Putamen (tissue), 1 donor: ENCODE measurements at regions not wholly inside any gene's neighbourhood (a gene's known extent, or its start where the extent isn't known, plus 50 kb on each side); places are given as distances from the start of the nearest gene placed in this dataset.
"Not testable (repeated sequence)": the region's sequence is repeated elsewhere in the genome, so short reads cannot be mapped to it uniquely, and the experiment has no call there.

ENCODE experiments used
- DNase-seq: peaks from one replicate; pipeline ENCODE4 v3.0.0-alpha.2; 2016; ENCODE audit warnings: low spot score

- DNase-seq = no peak
Observed at GRCh38 chr10:21057436-21057835, 160.3 kb upstream of the NEBL start.

DNA sequence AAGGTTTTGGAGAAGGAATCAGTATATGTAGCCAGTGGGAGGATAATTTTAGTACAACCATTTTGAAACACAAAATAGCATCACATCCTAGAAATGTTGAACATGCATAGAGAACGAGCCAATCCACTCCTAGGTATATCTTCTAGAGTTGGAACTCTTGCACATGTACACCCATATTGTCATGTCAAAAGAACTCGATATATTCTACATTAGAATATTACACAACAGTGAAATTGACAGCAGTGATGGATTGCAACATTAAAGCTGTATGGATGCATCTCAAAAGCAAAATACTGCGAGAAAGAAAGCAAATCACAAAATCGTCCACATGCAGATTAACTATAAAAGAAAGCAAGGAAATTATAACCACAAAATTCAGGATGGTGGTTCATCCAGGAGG, 159.3 kb upstream of the NEBL start:
- DNase-seq = no peak

GRCh38 chr10:21055339-21056135, 158.4 kb upstream of the NEBL start:
- DNase-seq = no peak

DNA sequence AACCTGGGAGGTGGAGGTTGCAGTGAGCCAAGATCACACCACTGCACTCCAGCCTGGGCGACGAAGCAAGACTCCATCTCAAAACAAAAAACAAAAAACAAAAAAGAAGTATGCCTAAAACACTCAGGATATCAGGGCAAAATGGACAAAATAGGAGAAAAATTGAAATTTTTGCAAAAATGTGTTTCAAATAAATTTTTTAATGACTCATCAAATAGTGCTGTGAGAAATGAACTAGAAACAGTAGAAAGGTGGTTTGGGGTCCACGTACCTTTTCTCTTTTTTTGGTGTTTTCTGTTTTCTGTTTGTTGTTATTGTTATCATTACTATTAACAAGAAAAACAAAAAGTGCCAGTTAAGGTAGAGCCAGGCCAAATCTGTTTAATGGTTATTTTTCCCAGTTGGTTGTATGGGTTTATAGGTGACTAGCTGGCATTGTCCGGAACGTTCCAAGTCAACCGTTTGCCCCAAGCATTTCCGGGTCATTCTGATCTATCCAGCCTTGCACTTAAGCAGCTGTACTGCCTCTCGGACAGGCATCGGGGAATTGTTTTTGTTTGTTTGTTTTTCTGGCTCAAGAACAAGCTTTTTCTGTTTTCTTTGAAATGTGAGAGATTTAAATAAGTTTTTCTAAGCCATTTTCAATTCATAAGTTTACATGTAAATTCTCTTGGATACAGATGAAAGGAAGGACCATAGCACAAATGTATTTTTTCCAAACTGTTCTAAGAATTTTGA, 157.0 kb upstream of the NEBL start:
- no peak for DNase-seq

- DNase-seq = no peak
Observed at GRCh38 chr10:21052709-21053104, 155.6 kb upstream of the NEBL start.

GRCh38 chr10:21052072-21052708, 155.1 kb upstream of the NEBL start:
- DNase-seq = no peak

DNA sequence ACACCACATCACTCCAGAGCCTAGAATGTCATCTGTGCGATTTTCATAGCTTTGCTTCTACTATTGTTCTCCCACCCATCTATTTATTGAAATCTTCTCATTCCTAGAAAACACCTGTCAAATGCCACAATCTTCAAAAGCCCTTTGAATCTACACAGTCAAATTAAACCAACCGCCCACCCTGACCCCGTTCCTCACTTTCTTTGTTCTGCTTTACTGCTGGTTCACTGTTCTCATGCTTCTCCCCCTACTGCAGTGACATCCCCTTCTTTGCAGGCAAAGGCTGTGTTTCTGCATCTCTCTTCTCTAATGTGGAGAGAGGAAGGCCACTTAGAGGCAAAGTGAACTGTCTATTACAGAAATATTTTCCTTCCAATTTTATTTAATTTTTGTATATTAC, 152.4 kb upstream of the NEBL start:
- DNase-seq = no peak

DNA sequence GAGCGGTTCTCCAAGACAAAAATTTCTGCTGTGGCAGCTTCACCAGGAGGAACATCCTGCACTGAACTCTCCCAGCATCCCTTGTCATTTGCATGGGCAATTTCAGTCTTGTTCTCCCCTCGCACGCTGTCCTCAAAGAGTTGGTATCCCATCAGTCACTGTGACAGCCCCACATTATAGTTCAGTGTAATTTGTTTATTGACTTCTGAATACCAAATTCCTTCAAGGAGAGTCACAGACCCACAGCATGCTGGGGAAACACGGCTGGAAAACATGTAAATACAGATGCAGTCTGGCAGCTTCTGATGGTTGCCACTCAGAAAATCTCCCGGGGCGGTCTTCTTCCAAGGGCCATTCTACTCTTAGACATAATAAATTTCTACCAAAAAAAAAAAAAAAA, 151.0 kb upstream of the NEBL start:
- no peak for DNase-seq

DNA sequence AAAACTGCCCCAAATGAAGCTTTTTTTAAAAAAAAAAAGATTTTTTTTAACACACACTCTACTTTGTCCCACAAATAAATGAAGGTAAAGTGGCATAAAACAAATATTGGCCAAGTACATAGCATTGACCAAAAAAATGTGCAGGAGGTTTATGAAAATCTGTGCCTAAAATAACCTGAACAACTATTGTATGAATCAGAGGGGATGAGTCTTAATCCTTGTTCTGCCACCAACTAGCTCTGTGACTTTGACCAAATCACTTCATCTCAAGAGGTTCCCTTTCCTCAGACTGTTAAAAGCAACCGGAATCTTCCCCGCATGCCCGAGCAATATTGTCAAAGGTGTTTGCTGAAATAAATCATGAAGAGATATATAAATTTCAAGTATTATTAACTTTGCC, 150.4 kb upstream of the NEBL start:
- no peak for DNase-seq

DNA sequence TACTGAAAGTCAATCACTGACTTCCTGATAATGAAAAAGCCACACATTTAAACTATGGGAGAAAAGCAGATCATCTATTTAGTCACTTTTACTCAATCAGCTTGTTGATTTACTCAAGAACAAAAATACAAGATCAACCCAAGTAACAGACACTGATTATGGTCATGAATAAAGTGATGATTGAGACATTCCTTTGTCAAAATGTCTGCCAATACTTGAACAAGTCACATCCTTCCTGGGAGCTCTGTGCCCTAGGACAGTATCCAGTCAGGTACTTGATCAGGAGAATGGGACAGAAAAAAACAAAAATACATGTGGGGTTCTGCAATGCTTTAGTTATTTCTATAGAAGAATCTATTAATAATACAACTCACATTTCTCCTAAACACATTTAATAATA, 150.0 kb upstream of the NEBL start:
- no peak for DNase-seq

DNA sequence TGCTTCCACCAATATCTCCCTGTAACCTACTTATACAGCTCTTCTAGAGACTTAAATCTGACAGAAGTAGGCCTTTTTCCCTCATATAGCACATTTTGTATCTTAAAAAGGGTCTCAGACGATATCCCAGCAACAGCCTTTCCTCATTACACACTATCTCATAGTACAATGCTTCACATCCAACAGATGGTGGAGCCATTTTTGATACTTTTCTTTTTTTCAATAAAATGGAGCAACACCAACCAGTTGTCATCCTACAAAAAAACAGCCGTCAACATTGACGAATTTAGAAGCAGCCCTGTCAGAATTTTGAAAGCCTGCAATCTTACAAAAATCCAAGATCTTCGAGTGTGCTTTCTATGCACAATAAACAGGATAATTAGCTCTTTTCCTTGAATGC, 145.9 kb upstream of the NEBL start:
- DNase-seq = peak; percentile 21

DNA sequence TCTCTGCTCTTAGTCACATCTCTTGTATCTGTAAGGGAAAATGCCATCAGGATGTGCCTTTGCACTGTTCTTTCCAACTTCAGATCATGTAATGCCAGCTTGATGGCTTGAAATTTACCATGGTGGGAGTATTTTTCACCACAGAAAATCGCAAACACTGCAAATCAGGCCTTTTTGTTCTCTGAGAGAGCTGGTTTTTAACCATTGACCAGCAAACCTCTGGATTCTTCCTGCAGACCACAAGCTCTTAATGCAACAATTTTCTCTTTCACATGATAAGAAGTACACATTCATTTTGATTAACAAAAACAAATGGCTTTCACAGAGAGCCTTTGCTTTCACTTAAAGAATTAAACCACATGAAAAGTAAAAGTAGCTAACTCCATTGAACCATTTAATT, 145.4 kb upstream of the NEBL start:
- no peak for DNase-seq

GRCh38 chr10:21041763-21042458, 144.8 kb upstream of the NEBL start:
- DNase-seq = no peak

DNA sequence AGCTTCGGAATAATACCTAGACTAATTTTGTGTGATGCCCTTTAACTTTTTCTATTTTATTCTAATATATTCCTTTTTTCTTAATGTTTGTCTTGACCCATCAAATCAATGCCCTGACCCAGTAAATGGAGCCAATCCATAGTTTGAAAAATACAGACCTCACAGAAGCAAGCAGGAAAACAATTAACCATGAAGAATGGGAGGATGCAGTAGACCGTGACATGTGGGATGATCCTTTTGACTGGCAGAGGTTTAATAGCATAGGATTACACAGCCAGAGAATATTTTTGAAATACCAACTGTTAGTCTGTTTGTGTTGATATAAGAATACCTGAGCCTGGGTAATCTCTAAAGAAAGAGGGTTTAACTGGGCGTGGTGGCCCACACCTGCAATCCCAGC, 142.6 kb upstream of the NEBL start:
- DNase-seq = no peak

- no peak for DNase-seq
Observed at GRCh38 chr10:21036757-21037156, 139.6 kb upstream of the NEBL start.

DNA sequence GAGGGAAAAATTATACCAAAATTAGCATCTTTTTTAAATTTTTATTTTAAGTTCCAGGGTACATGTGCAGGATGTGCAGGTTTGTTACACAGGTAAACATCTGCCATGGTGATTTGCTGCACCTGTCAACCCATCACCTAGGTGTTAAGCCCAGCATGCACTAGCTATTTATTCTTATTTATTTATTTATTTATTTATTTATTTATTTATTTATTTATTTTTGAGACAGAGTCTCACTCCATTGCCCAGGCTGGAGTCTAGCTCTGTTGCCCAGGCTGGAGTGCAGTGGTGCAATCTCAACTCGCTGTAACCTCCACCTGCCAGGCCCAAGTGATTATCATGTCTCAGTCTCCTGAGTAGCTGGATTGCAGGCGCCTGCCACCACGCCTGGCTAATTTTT, 137.7 kb upstream of the NEBL start:
- DNase-seq = not testable (repeated sequence)

- DNase-seq = no peak
Observed at GRCh38 chr10:21034241-21034640, 137.1 kb upstream of the NEBL start.

- no peak for DNase-seq
Observed at GRCh38 chr10:21032587-21033319, 135.6 kb upstream of the NEBL start.

DNA sequence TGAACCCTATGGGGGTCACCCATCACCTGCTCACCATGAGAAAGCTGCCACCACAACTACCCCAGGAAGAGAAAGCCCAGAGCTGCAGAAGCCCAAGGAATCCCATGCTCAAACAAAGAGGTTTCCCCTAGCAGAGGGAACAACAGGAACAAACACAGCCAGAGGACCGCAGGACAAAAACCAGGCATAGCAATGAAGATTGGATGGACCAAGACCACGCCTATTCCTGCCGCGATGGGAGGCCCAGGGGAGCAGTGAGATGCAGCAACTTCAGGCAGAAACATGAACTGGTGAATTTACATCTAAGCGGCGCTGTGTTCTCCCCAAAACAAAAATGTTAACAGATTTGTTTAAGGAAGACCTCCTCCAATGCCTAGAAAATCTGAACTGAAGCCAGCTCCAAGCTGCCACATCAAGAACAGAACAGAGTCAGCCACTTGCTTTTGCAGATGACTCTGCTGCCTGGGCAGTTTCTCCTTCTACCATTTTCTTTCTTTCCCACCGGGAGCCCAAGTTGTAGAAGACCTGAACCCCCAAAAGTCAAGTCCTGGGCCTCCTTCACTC, 134.2 kb upstream of the NEBL start:
- no peak for DNase-seq

DNA sequence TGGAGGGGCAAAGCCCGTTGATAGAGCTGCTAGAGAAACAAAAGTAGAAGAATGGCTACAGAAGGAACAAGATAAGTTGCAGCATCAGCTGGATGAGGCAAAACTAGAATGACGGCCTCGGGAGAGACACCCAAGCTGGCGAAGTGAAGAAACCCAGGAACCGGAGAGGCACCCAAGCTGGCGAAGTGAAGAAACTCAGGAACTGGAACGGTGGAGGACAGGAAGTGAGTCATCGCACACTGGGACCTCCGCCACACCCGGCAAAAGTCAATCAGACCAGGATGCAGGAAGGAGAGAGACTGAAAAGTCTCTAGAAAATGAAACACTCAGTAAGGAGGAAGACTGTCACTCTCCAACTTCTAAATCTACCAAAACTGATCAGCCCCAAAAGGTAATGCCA, 133.0 kb upstream of the NEBL start:
- no peak for DNase-seq

- no peak for DNase-seq
Observed at GRCh38 chr10:21022821-21023220, 125.7 kb upstream of the NEBL start.
